MCF 10A (cell line): ENCODE measurements at regions not wholly inside any gene's neighbourhood (a gene's known extent, or its start where the extent isn't known, plus 50 kb on each side); places are given as distances from the start of the nearest gene placed in this dataset.

Experiments used
- BruUV-seq: library from RNA; stranded (reverse); fragments of 400-500 nt; replicated peaks from 2 replicates; lab custom pipeline; 2021; lab: Mats Ljungman, UMichigan
- CTCF ChIA-PET: fragments of 300-600 bp; sonication (Branson Sonifier 250); formaldehyde crosslinking; extraction: SDS; loops from one replicate; lab custom pipeline; 2021; ENCODE audit warnings: antibody characterized with exemption, inconsistent platforms; lab: Yijun Ruan, JAX
- POLR2A ChIA-PET: fragments of 300-600, 350-650 bp; sonication (Branson Sonifier 250); formaldehyde crosslinking; extraction: SDS; loops from one replicate; lab custom pipeline; 2020; ENCODE audit warnings: antibody characterized with exemption, inconsistent platforms; lab: Yijun Ruan, JAX
- DNase-seq: peaks from one replicate; pipeline ENCODE4 v3.0.0-alpha.2; 2018; ENCODE audit not compliant: unreplicated experiment
- H3K27ac Mint-ChIP-seq: one replicate; pipeline ENCODE4 v1.8.0; 2022; ENCODE audit warnings: mild to moderate bottlenecking, low read depth, mixed read lengths; ENCODE audit not compliant: unreplicated experiment
- H3K27me3 Mint-ChIP-seq: one replicate; pipeline ENCODE4 v1.8.0; 2022; ENCODE audit warnings: mixed read lengths; ENCODE audit not compliant: insufficient read depth, unreplicated experiment
- H3K36me3 Mint-ChIP-seq: one replicate; pipeline ENCODE4 v1.8.0; 2022; ENCODE audit warnings: mild to moderate bottlenecking, moderate library complexity, mixed read lengths; ENCODE audit not compliant: insufficient read depth, unreplicated experiment
- H3K4me1 Mint-ChIP-seq: one replicate; pipeline ENCODE4 v1.8.0; 2022; ENCODE audit warnings: mixed read lengths; ENCODE audit not compliant: insufficient read depth, unreplicated experiment
- H3K4me3 Mint-ChIP-seq: one replicate; pipeline ENCODE4 v1.8.0; 2022; ENCODE audit warnings: mild to moderate bottlenecking, moderate library complexity, mixed read lengths; ENCODE audit not compliant: unreplicated experiment
- H3K9me3 Mint-ChIP-seq: one replicate; pipeline ENCODE4 v1.8.0; 2022; ENCODE audit warnings: mixed read lengths; ENCODE audit not compliant: unreplicated experiment
- intact Hi-C: fragments of 100-400 bp; cut with micrococcal nuclease; formaldehyde crosslinking; loops from 2 replicates; pipeline ENCODE4 v1.14.1; 2022
- TF ChIP-seq, protein P1 (sequence below): fragments of 200-600 bp; IDR thresholded peaks from one replicate; pipeline ENCODE4 v1.8.0; 2022; ENCODE audit warnings: antibody characterized with exemption, mild to moderate bottlenecking; ENCODE audit not compliant: unreplicated experiment

DNA sequence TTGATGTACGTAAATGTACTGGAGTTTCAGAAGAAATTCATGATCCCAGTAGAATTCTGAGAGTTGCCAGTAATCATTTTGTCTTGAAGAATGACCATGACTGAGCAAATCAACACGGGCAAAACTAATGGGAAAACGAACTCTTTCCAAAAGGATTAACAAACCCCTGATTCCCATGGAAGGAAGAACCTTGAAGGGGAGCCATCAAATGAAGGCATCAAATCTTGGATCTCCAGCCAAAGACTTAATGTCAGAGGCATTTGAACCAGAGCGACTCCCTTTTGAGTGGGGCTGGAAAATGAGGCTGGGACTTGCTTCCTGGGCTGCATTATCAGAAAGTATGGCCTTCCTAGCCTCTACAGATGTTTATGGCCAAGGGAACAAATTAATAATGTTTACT is 364.4 kb upstream of the PRKCQ start:
- ChIA-PET POLR2A (no interaction called here), CTCF (interaction anchor here (0.6 kb wide), 1 partner anchor 1379 kb away, joined by 3 read pairs; no protein-coding TSS in a partner anchor)
- BruUV-seq: no TSS peak
- no peak overlapping the region for H3K27ac Mint-ChIP-seq
- peaks cover 16% of the 10 kb centered on the region for H3K27me3 Mint-ChIP-seq
- H3K4me1 Mint-ChIP-seq: no peaks in the 10 kb centered on the region
- intact Hi-C loops: no loop called here
- no peak overlapping the region for H3K4me3 Mint-ChIP-seq
- DNase-seq: no peak
- H3K9me3 Mint-ChIP-seq: no peaks in the 10 kb centered on the region
- TF ChIP-seq, protein P1, sequence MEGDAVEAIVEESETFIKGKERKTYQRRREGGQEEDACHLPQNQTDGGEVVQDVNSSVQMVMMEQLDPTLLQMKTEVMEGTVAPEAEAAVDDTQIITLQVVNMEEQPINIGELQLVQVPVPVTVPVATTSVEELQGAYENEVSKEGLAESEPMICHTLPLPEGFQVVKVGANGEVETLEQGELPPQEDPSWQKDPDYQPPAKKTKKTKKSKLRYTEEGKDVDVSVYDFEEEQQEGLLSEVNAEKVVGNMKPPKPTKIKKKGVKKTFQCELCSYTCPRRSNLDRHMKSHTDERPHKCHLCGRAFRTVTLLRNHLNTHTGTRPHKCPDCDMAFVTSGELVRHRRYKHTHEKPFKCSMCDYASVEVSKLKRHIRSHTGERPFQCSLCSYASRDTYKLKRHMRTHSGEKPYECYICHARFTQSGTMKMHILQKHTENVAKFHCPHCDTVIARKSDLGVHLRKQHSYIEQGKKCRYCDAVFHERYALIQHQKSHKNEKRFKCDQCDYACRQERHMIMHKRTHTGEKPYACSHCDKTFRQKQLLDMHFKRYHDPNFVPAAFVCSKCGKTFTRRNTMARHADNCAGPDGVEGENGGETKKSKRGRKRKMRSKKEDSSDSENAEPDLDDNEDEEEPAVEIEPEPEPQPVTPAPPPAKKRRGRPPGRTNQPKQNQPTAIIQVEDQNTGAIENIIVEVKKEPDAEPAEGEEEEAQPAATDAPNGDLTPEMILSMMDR: no peak
- H3K36me3 Mint-ChIP-seq: no peaks in the 10 kb centered on the region

DNA sequence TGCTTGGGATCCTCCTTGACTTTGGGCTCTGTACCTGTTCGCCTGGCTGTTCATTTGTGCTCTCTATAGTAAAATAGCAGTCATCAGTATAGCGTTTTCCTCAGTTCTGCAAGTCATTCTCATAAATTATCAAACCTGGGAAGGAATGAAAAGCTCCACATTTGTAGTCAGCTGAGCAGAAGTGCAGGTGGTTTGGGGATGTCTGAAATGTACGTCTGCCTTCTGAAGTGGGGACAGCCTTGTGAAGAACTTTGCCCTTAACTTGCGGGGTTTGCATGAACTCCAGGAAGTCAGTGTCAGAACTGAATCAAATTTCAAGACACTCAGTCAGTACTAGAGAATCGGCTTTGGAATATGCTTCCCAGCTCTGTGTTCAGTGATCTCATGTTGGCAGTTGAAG is 358.3 kb upstream of the PRKCQ start:
- no peak for DNase-seq
- Mint-ChIP-seq H3K4me1 (no peaks in the 10 kb centered on the region), H3K4me3 (no peak overlapping the region), H3K27me3 (peaks cover 18% of the 10 kb centered on the region), H3K27ac (no peak overlapping the region), H3K36me3 (no peaks in the 10 kb centered on the region), H3K9me3 (no peaks in the 10 kb centered on the region)
- BruUV-seq: no TSS peak
- ChIA-PET POLR2A (no interaction called here), CTCF (no interaction called here)
- intact Hi-C loops: no loop called here
- TF ChIP-seq, protein P1: no peak

DNA sequence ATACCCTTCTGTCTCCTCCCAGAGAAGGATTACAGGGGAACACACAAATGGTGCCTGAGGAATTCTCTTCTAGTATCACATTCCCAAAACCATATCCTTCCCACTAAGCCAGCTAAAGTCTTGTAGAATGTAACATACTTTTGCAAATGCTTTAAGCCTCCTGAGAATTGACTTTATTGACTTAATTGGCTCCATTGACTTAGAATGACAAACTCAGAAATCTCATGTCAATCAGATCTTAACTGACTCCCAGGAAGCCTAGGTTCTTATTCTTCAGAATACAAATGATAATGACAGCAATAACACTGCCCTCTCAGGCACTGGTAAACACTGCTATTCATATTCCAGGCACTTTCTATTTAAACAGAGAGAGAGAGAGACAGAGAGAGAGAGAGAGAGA is 356.9 kb upstream of the PRKCQ start:
- intact Hi-C loops: no loop called here
- no TSS peak for BruUV-seq
- ChIA-PET CTCF (interaction anchor here (1.0 to 1.8 kb wide), 2 partner anchors 17 to 61 kb away, joined by 3 to 6 read pairs; no protein-coding TSS in a partner anchor), POLR2A (no interaction called here)
- Mint-ChIP-seq H3K9me3 (no peaks in the 10 kb centered on the region), H3K27ac (no peak overlapping the region), H3K36me3 (no peaks in the 10 kb centered on the region), H3K4me3 (no peak overlapping the region), H3K4me1 (no peaks in the 10 kb centered on the region), H3K27me3 (peaks cover 18% of the 10 kb centered on the region)
- no peak for DNase-seq
- TF ChIP-seq, protein P1: no peak

DNA sequence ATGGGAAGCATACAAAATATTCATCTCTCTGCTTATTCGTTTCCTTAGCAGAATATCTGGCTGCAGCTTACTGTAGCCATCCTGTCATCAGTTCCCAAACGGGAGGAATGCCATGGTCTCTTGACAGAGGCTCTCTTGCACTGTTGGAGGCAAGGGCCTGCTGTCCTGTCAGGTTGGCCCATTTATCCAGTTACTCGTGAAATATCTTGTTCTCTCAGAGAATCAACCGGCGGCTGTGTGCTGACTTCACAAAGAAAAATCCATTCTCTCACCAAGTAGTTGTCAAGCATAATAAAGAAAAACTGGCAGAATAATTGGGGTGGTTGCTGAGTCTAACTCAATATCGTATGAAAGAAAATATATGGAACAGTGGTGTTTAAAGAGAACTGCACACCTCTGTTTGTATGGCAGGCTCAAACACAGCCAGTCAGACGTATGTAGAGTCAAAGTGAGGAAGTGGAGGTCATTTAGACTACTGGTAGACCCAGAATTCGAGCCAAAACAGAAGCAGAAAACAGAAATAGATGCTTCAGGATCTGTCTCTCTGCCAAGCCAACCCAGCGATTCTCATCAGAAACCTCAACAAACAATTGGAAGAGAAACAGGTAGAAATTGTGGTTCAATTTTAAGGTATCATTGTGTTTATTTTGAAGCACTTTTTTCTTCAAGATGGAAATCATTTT is 349.2 kb upstream of the PRKCQ start:
- Mint-ChIP-seq H3K4me3 (no peak overlapping the region), H3K27ac (peak overlapping the region; percentile 21), H3K36me3 (no peaks in the 10 kb centered on the region), H3K27me3 (no peaks in the 10 kb centered on the region), H3K9me3 (no peaks in the 10 kb centered on the region), H3K4me1 (peaks cover 20% of the 10 kb centered on the region)
- ChIA-PET POLR2A (interaction anchor here (0.7 to 0.8 kb wide), 2 partner anchors 82 to 258 kb away, joined by 3 to 4 read pairs; no protein-coding TSS in a partner anchor), CTCF (interaction anchor here (1.6 kb wide), 1 partner anchor 9 kb away, joined by 8 read pairs; no protein-coding TSS in a partner anchor)
- TF ChIP-seq, protein P1: no peak
- intact Hi-C loops: loop anchor here (10.0 kb wide), 1 partner anchor 326 kb away; no protein-coding TSS in a partner anchor
- no peak for DNase-seq
- no TSS peak for BruUV-seq
